K562 (cell line): ENCODE measurements at regions not wholly inside any gene's neighbourhood (a gene's known extent, or its start where the extent isn't known, plus 50 kb on each side); places are given as distances from the start of the nearest gene placed in this dataset.

Source experiments
- CBX2 ChIP-seq: fragments of 200-600 bp; sonication (generic); IDR thresholded peaks from one replicate; pipeline ENCODE4 v1.6.1; 2012; ENCODE audit warnings: mild to moderate bottlenecking, low read length, inconsistent platforms; ENCODE audit not compliant: insufficient read depth, poor library complexity, severe bottlenecking
- ILF3 ChIP-seq: fragments of 450-650 bp; IDR thresholded peaks from 2 replicates; pipeline ENCODE4 v1.6.1; 2018; ENCODE audit warnings: antibody characterized with exemption, mild to moderate bottlenecking, moderate library complexity, borderline replicate concordance
- MYC ChIP-seq, 2 experiments: fragments of 250-450 bp in 1 of 2; sonication (Bioruptor Pico) in 1 of 2; IDR thresholded peaks; 2 replicates each; pipeline versions ENCODE4 v1.5.1 to v1.6.1; 2012 to 2021; ENCODE audit warnings: low read depth in 2 of 2, borderline replicate concordance in 1 of 2, improper control_type of control experiment in 1 of 2, low read length in 1 of 2, mild to moderate bottlenecking in 1 of 2, moderate library complexity in 1 of 2
- RAD21 ChIP-seq, 2 experiments: fragments of 250-450 bp in 1 of 2; fragments of 450-650 bp in 1 of 2; sonication (Bioruptor Pico) in 1 of 2; formaldehyde crosslinking in 1 of 2; IDR thresholded peaks in 1 of 2; conservative IDR thresholded peaks in 1 of 2; 2 replicates each; pipeline versions ENCODE4 v1.4.0 to v1.8.0; 2020 to 2022; ENCODE audit warnings: mild to moderate bottlenecking in 2 of 2, moderate library complexity in 1 of 2
- SAP30 ChIP-seq: fragments of 200-600 bp; sonication (generic); IDR thresholded peaks from 2 replicates; pipeline ENCODE4 v1.6.1; 2012; ENCODE audit warnings: borderline replicate concordance, low read depth, mild to moderate bottlenecking, moderate library complexity, low read length, control low read depth, inconsistent platforms; ENCODE audit not compliant: insufficient read depth, poor library complexity, severe bottlenecking
- ZC3H8 ChIP-seq: fragments of 450-650 bp; IDR thresholded peaks from 2 replicates; pipeline ENCODE4 v1.6.1; 2017
- ZNF347 ChIP-seq: fragments of 450-650 bp; formaldehyde crosslinking; IDR thresholded peaks from 2 replicates; pipeline ENCODE4 v1.4.0; 2020; ENCODE audit warnings: low read depth, mild to moderate bottlenecking, moderate library complexity
- TF ChIP-seq, protein P1 (sequence below): sonication (generic); formaldehyde crosslinking; IDR thresholded peaks from 2 replicates; pipeline ENCODE4 v1.8.0; 2022; ENCODE audit warnings: mild to moderate bottlenecking, missing genetic modification reagents
- TF ChIP-seq, protein P2 (sequence below): sonication (generic); formaldehyde crosslinking; IDR thresholded peaks from 2 replicates; pipeline ENCODE4 v1.8.0; 2022; ENCODE audit warnings: missing genetic modification reagents, mild to moderate bottlenecking, borderline replicate concordance
- TF ChIP-seq, protein P3 (sequence below): fragments of 250-450 bp; sonication (Bioruptor Pico); IDR thresholded peaks from 2 replicates; pipeline ENCODE4 v1.8.0; 2021; ENCODE audit warnings: moderate library complexity, mild to moderate bottlenecking, inconsistent platforms

DNA sequence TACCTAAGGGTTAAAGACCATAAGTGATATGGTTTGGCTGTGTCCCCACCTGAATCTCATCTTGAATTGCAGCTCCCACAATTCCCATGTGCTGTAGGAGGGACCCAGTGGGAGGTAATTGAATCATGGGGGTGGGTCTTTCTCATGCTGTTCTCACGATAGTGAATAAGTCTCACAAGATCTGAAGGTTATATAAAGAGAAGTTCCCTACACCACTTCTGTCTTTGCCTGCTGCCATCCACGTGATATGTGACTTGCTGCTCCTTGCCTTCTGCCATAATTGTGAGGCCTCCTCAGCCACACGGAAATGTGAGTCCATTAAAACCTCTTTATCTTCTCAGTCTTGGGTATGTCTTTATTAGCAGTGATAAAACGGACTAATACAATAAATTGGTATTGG, 75.0 kb upstream of the CADPS start (continued):
- TF ChIP-seq, protein P1, sequence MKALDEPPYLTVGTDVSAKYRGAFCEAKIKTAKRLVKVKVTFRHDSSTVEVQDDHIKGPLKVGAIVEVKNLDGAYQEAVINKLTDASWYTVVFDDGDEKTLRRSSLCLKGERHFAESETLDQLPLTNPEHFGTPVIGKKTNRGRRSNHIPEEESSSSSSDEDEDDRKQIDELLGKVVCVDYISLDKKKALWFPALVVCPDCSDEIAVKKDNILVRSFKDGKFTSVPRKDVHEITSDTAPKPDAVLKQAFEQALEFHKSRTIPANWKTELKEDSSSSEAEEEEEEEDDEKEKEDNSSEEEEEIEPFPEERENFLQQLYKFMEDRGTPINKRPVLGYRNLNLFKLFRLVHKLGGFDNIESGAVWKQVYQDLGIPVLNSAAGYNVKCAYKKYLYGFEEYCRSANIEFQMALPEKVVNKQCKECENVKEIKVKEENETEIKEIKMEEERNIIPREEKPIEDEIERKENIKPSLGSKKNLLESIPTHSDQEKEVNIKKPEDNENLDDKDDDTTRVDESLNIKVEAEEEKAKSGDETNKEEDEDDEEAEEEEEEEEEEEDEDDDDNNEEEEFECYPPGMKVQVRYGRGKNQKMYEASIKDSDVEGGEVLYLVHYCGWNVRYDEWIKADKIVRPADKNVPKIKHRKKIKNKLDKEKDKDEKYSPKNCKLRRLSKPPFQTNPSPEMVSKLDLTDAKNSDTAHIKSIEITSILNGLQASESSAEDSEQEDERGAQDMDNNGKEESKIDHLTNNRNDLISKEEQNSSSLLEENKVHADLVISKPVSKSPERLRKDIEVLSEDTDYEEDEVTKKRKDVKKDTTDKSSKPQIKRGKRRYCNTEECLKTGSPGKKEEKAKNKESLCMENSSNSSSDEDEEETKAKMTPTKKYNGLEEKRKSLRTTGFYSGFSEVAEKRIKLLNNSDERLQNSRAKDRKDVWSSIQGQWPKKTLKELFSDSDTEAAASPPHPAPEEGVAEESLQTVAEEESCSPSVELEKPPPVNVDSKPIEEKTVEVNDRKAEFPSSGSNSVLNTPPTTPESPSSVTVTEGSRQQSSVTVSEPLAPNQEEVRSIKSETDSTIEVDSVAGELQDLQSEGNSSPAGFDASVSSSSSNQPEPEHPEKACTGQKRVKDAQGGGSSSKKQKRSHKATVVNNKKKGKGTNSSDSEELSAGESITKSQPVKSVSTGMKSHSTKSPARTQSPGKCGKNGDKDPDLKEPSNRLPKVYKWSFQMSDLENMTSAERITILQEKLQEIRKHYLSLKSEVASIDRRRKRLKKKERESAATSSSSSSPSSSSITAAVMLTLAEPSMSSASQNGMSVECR, result no peak
- no peak for TF ChIP-seq ZC3H8
- TF ChIP-seq ILF3, result no peak
- no peak for TF ChIP-seq SAP30
- TF ChIP-seq MYC (IDR thresholded peaks at IDR 0.05; ENCODE audit: low read depth, low read length), result no peak
- no peak for TF ChIP-seq MYC (CRISPR knock-in tag; IDR thresholded peaks at IDR 0.05; ENCODE audit: borderline replicate concordance, low read depth)
- no peak for TF ChIP-seq RAD21 (CRISPR knock-in tag; conservative IDR thresholded peaks at IDR 0.05 in 1 of 2, IDR thresholded peaks at IDR 0.05 in 1 of 2)
- TF ChIP-seq CBX2, result no peak
- TF ChIP-seq, protein P2, sequence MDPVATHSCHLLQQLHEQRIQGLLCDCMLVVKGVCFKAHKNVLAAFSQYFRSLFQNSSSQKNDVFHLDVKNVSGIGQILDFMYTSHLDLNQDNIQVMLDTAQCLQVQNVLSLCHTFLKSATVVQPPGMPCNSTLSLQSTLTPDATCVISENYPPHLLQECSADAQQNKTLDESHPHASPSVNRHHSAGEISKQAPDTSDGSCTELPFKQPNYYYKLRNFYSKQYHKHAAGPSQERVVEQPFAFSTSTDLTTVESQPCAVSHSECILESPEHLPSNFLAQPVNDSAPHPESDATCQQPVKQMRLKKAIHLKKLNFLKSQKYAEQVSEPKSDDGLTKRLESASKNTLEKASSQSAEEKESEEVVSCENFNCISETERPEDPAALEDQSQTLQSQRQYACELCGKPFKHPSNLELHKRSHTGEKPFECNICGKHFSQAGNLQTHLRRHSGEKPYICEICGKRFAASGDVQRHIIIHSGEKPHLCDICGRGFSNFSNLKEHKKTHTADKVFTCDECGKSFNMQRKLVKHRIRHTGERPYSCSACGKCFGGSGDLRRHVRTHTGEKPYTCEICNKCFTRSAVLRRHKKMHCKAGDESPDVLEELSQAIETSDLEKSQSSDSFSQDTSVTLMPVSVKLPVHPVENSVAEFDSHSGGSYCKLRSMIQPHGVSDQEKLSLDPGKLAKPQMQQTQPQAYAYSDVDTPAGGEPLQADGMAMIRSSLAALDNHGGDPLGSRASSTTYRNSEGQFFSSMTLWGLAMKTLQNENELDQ (CRISPR knock-in tag), result no peak
- TF ChIP-seq, protein P3, sequence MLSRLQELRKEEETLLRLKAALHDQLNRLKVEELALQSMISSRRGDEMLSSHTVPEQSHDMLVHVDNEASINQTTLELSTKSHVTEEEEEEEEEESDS, result no peak
- no peak for TF ChIP-seq ZNF347 (CRISPR knock-in tag)
